Coronary artery (tissue), 2 donors: ENCODE measurements at regions not wholly inside any gene's neighbourhood (a gene's known extent, or its start where the extent isn't known, plus 50 kb on each side); places are given as distances from the start of the nearest gene placed in this dataset.

Experiments
- DNase-seq: peaks from one replicate; pipeline ENCODE4 v3.0.0-alpha.2; 2017; ENCODE audit warnings: low spot score
- H3K27ac ChIP-seq, 2 donors: fragments of 200-600 bp; sonication (generic); one replicate each; pipeline ENCODE4 v1.5.1; 2016 to 2019
- H3K4me3 ChIP-seq: fragments of 200-600 bp; sonication (generic); 2 replicates; pipeline ENCODE4 v1.5.1; 2016; ENCODE audit warnings: mild to moderate bottlenecking, moderate library complexity
- CTCF ChIP-seq: fragments of 200-600 bp; sonication (generic); IDR thresholded peaks from one replicate; pipeline ENCODE4 v1.5.1; 2019; ENCODE audit warnings: antibody characterized with exemption

GRCh38 chr13:90293793-90294361, 1053.6 kb upstream of the MIR17HG start:
- TF ChIP-seq CTCF = no peak

GRCh38 chr13:90299238-90299637, 1048.2 kb upstream of the MIR17HG start:
- TF ChIP-seq CTCF = no peak
- H3K27ac ChIP-seq = no peak overlapping the region
- no peak for DNase-seq
- H3K4me3 ChIP-seq = no peak overlapping the region

More at GRCh38 chr13:90293793-90294361, 1053.6 kb upstream of the MIR17HG start:
- DNase-seq = no peak
- Histone ChIP-seq H3K4me3 (no peak overlapping the region), H3K27ac (no peak overlapping the region)

DNA sequence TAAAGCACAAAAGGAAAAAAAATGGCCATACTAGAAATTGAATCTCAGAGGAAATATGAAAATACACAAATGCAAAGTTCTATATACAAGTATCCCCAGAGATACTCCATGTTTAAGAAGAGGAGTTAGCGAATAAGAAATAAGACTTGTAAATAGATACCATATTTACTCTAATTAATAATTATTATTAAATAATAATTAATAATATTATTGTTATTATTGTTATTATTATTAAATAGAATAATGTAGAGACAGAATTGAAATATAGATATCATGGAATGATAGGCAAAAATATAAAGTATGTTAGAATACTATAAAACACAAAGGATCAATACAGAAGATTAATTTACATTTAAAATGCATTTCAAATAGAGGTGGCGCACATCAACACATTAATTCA, 1047.5 kb upstream of the MIR17HG start:
- Histone ChIP-seq H3K4me3 (no peak overlapping the region), H3K27ac (no peak overlapping the region)
- no peak for DNase-seq
- no peak for TF ChIP-seq CTCF

DNA sequence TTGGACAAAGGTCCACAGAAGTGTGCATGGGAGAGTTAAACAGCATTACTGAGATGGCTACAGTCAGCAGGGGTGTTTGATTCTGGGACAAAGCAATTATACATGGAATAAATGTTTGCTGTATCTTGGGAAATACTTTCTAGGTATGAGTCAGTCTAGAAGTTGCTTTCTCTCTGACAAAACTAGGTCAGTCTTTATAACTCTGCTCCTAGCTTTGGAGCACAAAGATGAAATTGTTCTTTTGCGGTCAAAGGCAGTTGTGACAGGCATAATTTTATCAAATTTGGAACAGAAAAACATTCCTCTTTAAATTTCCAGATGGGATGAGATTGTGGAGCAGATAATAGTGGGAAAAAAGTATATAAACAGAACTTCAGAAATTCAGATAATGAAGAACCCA, 1045.4 kb upstream of the MIR17HG start:
- Histone ChIP-seq H3K27ac (no peak overlapping the region), H3K4me3 (no peak overlapping the region)
- no peak for TF ChIP-seq CTCF
- no peak for DNase-seq

- no peak for DNase-seq
- no peak overlapping the region for H3K27ac ChIP-seq
- no peak for TF ChIP-seq CTCF
- H3K4me3 ChIP-seq = no peak overlapping the region
Measured at GRCh38 chr13:90305796-90306195, 1041.7 kb upstream of the MIR17HG start.

DNA sequence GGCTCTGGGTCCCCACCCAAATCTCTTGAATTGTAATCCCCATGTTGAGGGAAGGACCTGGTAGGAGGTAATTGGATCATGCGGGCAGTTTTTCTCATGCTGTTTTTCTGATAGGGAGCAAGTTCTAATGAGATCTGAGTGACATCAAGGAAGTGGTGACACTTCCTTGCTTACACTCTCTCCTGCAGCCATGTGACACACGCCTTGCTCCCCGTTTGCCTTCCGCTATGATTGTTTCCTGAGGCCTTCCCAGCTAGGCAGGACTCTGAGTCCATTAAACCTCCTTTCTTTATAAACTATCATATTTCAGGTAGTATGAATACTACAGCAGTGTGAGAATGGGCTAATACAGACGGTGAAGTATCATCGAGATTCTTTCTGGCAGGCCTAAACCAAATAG, 1040.4 kb upstream of the MIR17HG start:
- no peak for TF ChIP-seq CTCF
- DNase-seq = no peak
- no peak overlapping the region for H3K4me3 ChIP-seq

DNA sequence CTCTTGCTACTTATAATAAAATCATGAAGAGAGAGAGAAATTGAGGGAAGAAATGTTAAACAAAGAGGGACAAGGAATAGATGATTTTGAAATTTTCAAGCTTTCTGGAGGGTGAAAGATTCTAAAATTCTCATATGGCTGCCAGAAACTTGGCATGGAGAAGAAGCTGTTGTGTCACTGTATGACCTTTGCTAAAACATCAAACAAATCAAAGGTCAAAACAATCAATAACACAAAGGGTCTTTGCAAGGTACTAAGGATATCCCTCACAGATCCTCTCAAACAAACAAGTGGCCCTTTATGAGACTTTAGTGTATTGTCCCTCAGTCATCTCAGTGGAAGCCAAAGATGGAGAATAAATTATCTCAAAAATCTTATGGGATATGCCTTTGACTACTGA, 1039.2 kb upstream of the MIR17HG start:
- no peak for DNase-seq
- H3K27ac ChIP-seq = no peak overlapping the region
- no peak overlapping the region for H3K4me3 ChIP-seq
- TF ChIP-seq CTCF = no peak

More for the DNA sequence above, 1040.4 kb upstream of the MIR17HG start:
- no peak overlapping the region for H3K27ac ChIP-seq
